Neutrophil (primary cell): ENCODE measurements at regions not wholly inside any gene's neighbourhood (a gene's known extent, or its start where the extent isn't known, plus 50 kb on each side); places are given as distances from the start of the nearest gene placed in this dataset.

Source experiments
- H3K27ac ChIP-seq: fragments of 200-600 bp; sonication (generic); 2 replicates; pipeline ENCODE4 v1.5.1; 2016; ENCODE audit warnings: mild to moderate bottlenecking, moderate library complexity
- H3K27me3 ChIP-seq: fragments of 200-600 bp; sonication (generic); 2 replicates; pipeline ENCODE4 v1.6.0; 2016; ENCODE audit warnings: mild to moderate bottlenecking
- H3K36me3 ChIP-seq: fragments of 200-600 bp; sonication (generic); 2 replicates; pipeline ENCODE4 v1.5.1; 2017
- H3K4me1 ChIP-seq, 2 experiments: fragments of 200-600 bp in 1 of 2; sonication (generic) in 1 of 2; 1 replicate in 1 of 2; 2 replicates in 1 of 2; pipeline versions ENCODE4 v1.5.1 to v1.6.1; 2013 to 2016; ENCODE audit warnings: low read depth in 1 of 2, low read length in 1 of 2, mild to moderate bottlenecking in 1 of 2, moderate library complexity in 1 of 2; ENCODE audit not compliant: control insufficient read depth in 1 of 2, insufficient read depth in 1 of 2
- H3K4me3 ChIP-seq, 2 experiments: fragments of 200-600 bp in 1 of 2; sonication (generic) in 1 of 2; 1 replicate in 1 of 2; 2 replicates in 1 of 2; pipeline ENCODE4 v1.5.1; 2013 to 2016; ENCODE audit warnings: low read depth in 1 of 2, low read length in 1 of 2, mild to moderate bottlenecking in 1 of 2, moderate library complexity in 1 of 2
- H3K9me3 ChIP-seq: fragments of 200-600 bp; sonication (generic); 2 replicates; pipeline ENCODE4 v1.5.1; 2016
- TF ChIP-seq, protein P1 (sequence below): fragments of 200-600 bp; sonication (generic); IDR thresholded peaks from 2 replicates; pipeline ENCODE4 v1.5.1; 2016; ENCODE audit warnings: antibody characterized with exemption

- Histone ChIP-seq H3K36me3 (no peaks in the 10 kb centered on the region), H3K9me3 (no peaks in the 10 kb centered on the region), H3K27me3 (no peaks in the 10 kb centered on the region), H3K27ac (no peak overlapping the region), H3K4me3 (no peak overlapping the region), H3K4me1 (no peaks in the 10 kb centered on the region)
- TF ChIP-seq, protein P1, sequence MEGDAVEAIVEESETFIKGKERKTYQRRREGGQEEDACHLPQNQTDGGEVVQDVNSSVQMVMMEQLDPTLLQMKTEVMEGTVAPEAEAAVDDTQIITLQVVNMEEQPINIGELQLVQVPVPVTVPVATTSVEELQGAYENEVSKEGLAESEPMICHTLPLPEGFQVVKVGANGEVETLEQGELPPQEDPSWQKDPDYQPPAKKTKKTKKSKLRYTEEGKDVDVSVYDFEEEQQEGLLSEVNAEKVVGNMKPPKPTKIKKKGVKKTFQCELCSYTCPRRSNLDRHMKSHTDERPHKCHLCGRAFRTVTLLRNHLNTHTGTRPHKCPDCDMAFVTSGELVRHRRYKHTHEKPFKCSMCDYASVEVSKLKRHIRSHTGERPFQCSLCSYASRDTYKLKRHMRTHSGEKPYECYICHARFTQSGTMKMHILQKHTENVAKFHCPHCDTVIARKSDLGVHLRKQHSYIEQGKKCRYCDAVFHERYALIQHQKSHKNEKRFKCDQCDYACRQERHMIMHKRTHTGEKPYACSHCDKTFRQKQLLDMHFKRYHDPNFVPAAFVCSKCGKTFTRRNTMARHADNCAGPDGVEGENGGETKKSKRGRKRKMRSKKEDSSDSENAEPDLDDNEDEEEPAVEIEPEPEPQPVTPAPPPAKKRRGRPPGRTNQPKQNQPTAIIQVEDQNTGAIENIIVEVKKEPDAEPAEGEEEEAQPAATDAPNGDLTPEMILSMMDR = no peak
Measured at GRCh38 chr1:208825300-208825699, 581.1 kb upstream of the PLXNA2 start.

DNA sequence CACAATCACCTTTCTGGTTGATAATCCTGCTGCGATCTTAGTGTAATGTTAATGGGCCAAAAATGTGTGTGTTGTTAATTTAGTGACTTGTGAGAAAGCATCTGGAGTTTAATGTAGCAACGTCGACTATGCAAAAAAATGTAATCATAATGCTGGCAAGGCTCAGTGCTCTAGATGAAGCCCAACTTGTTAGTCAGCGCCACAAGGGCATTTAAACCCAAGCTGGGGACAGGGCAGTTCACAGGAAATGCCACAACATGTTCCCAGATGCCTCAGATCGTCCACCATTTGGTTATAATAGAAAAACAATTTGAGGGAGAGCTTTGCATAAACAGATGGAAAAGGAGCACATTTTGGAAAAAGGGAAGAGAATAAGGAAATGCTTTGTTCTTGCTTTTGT lies 585.4 kb upstream of the PLXNA2 start:
- Histone ChIP-seq H3K27me3 (no peaks in the 10 kb centered on the region), H3K27ac (no peak overlapping the region), H3K9me3 (no peaks in the 10 kb centered on the region), H3K4me3 (no peak overlapping the region), H3K36me3 (no peaks in the 10 kb centered on the region), H3K4me1 (no peaks in the 10 kb centered on the region)
- TF ChIP-seq, protein P1 = no peak

GRCh38 chr1:208834381-208835096 lies 590.4 kb upstream of the PLXNA2 start:
- Histone ChIP-seq H3K4me1 (no peaks in the 10 kb centered on the region), H3K27me3 (no peaks in the 10 kb centered on the region), H3K9me3 (no peaks in the 10 kb centered on the region), H3K4me3 (no peak overlapping the region), H3K27ac (no peak overlapping the region), H3K36me3 (no peaks in the 10 kb centered on the region)
- TF ChIP-seq, protein P1 = no peak

- Histone ChIP-seq H3K9me3 (no peaks in the 10 kb centered on the region), H3K4me1 (no peaks in the 10 kb centered on the region), H3K36me3 (no peaks in the 10 kb centered on the region), H3K27me3 (no peaks in the 10 kb centered on the region), H3K4me3 (no peak overlapping the region), H3K27ac (no peak overlapping the region)
- TF ChIP-seq, protein P1 = no peak
Measured at GRCh38 chr1:208835097-208835463, 590.9 kb upstream of the PLXNA2 start.

GRCh38 chr1:208835781-208836180 lies 591.6 kb upstream of the PLXNA2 start:
- no peaks in the 10 kb centered on the region for H3K9me3 ChIP-seq
- H3K36me3 ChIP-seq = no peaks in the 10 kb centered on the region
- no peaks in the 10 kb centered on the region for H3K4me1 ChIP-seq
- H3K4me3 ChIP-seq = no peak overlapping the region
- H3K27me3 ChIP-seq = no peaks in the 10 kb centered on the region
- no peak overlapping the region for H3K27ac ChIP-seq
- TF ChIP-seq, protein P1 = no peak

DNA sequence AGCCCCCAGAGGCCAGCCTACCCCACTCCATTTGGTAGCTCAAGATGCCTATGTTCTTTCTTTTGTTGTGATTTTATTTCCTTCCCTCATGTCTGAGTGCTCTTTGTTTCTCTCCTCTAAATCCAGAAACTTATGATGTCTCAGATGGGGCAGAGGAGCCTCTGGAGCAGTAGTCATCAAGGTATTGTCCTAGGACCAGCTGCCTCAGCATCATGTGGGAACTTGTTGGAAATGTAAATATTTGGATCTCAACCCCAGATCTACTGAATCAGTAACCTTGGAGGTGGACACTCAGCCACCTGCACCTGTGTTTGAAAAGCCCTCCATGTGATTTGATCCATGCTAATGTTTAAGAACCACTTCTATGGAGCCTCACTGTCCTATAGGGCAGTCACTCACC lies 593.1 kb upstream of the PLXNA2 start:
- H3K4me3 ChIP-seq = no peak overlapping the region
- no peaks in the 10 kb centered on the region for H3K4me1 ChIP-seq
- no peak overlapping the region for H3K27ac ChIP-seq
- no peaks in the 10 kb centered on the region for H3K27me3 ChIP-seq
- H3K36me3 ChIP-seq = no peaks in the 10 kb centered on the region
- no peaks in the 10 kb centered on the region for H3K9me3 ChIP-seq
- TF ChIP-seq, protein P1 = no peak
